Activated T-cell treated with anti-CD3 and anti-CD28 coated beads, Interleukin-2, amount 50 U/mL, for 72 hours (primary cell): ENCODE measurements at regions not wholly inside any gene's neighbourhood (a gene's known extent, or its start where the extent isn't known, plus 50 kb on each side); places are given as distances from the start of the nearest gene placed in this dataset.

Experiments used
- ATAC-seq, 2 donors: fragments of 150-1000 bp; cut with Tn5 transposase; replicated peaks in 1 of 2; 2 replicates each; pipeline ENCODE4 v1.10.0; 2021; ENCODE audit warnings: moderate library complexity in 2 of 2, mild to moderate bottlenecking in 1 of 2
- DNase-seq, 2 donors: peaks; one replicate each; pipeline ENCODE4 v3.0.0; 2021 to 2022; ENCODE audit warnings: mixed read lengths in 1 of 2
- H3K27ac Mint-ChIP-seq: one replicate; pipeline ENCODE4 v1.8.0; 2022; ENCODE audit warnings: mild to moderate bottlenecking, moderate library complexity, mixed read lengths
- H3K27me3 Mint-ChIP-seq: one replicate; pipeline ENCODE4 v1.8.0; 2022; ENCODE audit warnings: low read depth, mixed read lengths
- H3K36me3 Mint-ChIP-seq, 2 donors: one replicate each; pipeline ENCODE4 v1.8.0; 2022; ENCODE audit warnings: mixed read lengths in 2 of 2, mild to moderate bottlenecking in 1 of 2; ENCODE audit not compliant: insufficient read depth in 2 of 2
- H3K4me1 Mint-ChIP-seq: one replicate; pipeline ENCODE4 v1.8.0; 2022; ENCODE audit warnings: low read depth, mixed read lengths
- H3K4me3 Mint-ChIP-seq, 2 donors: one replicate each; pipeline ENCODE4 v1.8.0; 2022; ENCODE audit warnings: mild to moderate bottlenecking in 2 of 2, mixed read lengths in 2 of 2, moderate library complexity in 2 of 2
- H3K9me3 Mint-ChIP-seq, 2 donors: one replicate each; pipeline ENCODE4 v1.8.0; 2022; ENCODE audit warnings: mixed read lengths in 2 of 2

DNA sequence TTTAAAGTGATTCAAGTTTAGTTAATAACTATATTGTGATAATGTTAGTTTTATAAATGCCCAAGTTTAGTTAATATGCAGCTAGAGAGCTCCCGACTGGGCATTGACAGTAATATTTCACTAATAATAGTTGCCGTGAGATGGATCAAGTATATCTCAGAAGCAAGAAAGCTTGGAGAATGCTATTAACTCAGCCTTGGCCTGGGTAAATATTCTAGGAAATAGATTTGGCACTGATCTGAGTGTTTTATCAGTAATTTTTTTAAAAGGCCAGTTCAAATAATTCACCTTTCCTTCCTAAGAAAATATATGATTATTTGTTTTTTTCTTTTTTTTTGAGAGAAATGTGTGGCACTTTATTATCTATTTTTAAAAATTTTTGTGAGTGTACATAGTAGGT is 305.3 kb downstream of the CSNK1G3 start:
- H3K27ac Mint-ChIP-seq = no peak overlapping the region
- DNase-seq = no peak
- ATAC-seq = no peak
- H3K4me3 Mint-ChIP-seq = no peak overlapping the region
- no peaks in the 10 kb centered on the region for H3K36me3 Mint-ChIP-seq
- H3K4me1 Mint-ChIP-seq = no peaks in the 10 kb centered on the region
- H3K9me3 Mint-ChIP-seq = peaks cover under 1 to 2% of the 10 kb centered on the region in 2 donors
- no peaks in the 10 kb centered on the region for H3K27me3 Mint-ChIP-seq

DNA sequence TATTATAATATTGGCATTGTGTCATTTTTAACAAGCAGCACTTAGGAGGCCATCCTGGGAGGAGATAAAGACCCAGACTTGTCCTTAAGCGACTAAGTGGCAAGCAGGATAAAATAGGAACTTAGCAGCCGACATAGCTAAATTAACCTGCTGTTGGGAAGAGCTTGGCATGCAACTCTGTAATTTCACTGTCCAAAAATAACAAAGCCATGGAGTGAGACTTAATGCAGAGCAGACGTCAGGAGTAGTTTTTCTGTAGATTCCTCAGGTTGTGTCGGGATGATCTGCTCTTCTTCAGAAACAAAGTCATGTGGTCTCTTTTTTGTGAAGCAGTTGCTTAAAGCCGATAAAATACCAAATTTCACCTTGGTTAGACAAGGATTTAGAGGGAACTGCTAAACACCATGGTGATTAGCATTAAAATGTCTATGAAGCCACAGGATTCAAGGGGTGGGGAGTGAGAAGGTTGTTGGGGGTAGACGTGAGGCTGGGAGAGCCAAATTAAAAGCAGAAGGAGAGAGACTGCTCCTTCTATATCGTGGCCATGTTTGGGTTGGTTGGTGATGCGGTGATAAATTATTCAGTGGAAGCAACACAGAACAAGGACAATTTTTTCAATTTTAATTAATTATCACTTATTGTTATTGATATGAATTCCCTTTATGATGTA is 303.0 kb downstream of the CSNK1G3 start:
- no peak overlapping the region for H3K27ac Mint-ChIP-seq

DNA sequence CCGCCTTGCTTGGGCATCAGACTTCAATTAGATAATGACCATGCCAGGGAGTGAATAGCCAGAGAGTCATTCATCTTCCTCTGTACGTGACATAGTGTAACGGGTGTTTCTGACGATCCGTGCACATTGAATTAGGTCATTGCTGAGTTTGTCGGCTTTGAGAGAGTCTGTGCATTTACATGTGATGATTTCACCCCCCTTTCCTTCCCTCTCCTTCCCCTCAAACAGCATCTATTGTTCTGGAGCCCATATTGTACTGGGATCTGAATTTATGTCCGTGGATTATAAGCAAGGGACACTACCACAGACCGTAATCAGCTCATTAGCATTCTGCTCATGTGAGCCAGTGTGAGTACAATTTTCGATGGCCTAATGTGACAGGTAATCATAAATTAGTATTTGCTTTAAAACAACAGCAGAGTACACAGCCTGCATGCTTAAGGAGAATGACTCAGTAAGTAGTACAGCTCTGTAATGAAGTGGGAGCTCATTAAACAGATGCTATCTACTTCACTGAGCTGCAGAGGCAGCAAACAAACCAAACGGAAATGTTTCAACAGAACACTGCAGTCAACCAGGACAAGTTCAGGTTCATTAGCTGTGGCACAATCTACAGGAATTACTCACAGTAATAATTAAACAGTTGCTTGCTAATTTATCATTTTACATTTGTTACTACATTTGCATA is 302.1 kb downstream of the CSNK1G3 start:
- no peaks in the 10 kb centered on the region for H3K4me1 Mint-ChIP-seq
- no peak overlapping the region for H3K27ac Mint-ChIP-seq
- no peak overlapping the region for H3K4me3 Mint-ChIP-seq
- no peak for ATAC-seq
- no peaks in the 10 kb centered on the region for H3K36me3 Mint-ChIP-seq
- H3K27me3 Mint-ChIP-seq = no peaks in the 10 kb centered on the region
- no peak for DNase-seq
- no peaks in the 10 kb centered on the region for H3K9me3 Mint-ChIP-seq

More for the DNA sequence above, 303.0 kb downstream of the CSNK1G3 start:
- H3K36me3 Mint-ChIP-seq = no peaks in the 10 kb centered on the region
- DNase-seq (no peak), ATAC-seq (no peak)
- no peaks in the 10 kb centered on the region for H3K27me3 Mint-ChIP-seq
- H3K4me1 Mint-ChIP-seq = no peaks in the 10 kb centered on the region
- H3K4me3 Mint-ChIP-seq = no peak overlapping the region
- no peaks in the 10 kb centered on the region for H3K9me3 Mint-ChIP-seq

DNA sequence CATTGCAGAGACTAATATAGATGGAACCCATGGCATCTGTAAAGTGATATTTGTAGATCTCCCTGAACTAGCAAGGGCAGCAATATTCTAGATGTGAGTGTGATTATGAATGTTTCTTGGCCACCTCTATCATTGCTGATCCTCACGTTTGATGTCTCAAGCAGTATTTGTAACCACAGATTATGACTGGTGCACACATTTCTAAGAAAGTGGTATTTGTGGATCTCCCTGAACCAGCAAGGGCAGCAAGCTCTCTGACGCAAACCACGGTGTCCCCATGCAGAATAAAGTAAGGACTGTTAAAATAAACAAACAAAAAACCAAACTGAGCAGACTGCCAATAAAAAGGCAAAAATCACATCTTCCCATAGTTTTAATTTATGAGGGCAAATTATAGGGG is 301.3 kb downstream of the CSNK1G3 start:
- ATAC-seq = no peak
- no peaks in the 10 kb centered on the region for H3K36me3 Mint-ChIP-seq
- H3K4me3 Mint-ChIP-seq = no peak overlapping the region
- no peak for DNase-seq
- no peaks in the 10 kb centered on the region for H3K27me3 Mint-ChIP-seq
- H3K9me3 Mint-ChIP-seq = no peaks in the 10 kb centered on the region
- no peak overlapping the region for H3K27ac Mint-ChIP-seq
- no peaks in the 10 kb centered on the region for H3K4me1 Mint-ChIP-seq

DNA sequence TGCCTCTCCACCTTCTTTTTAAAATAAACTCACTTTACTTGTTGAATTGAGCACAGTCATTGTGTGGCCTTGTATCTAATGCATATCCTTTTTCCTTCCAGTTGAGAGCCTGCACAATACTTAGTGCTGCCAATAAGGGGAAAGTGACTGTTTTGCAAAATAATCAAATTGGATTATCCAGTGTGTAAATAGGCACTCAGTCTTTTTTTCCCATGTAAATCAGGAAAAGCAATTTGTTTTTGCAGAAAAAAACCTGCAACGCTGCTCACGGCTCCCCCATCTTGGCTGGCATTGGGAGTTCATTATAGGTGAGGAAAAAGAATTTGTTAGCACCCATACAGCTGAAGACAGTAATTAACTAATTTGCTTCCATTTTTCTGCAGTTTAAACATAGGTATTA is 299.9 kb downstream of the CSNK1G3 start:
- ATAC-seq = no peak
- Mint-ChIP-seq H3K27me3 (no peaks in the 10 kb centered on the region), H3K4me3 (no peak overlapping the region), H3K9me3 (no peaks in the 10 kb centered on the region), H3K36me3 (no peaks in the 10 kb centered on the region), H3K4me1 (no peaks in the 10 kb centered on the region), H3K27ac (no peak overlapping the region)
- DNase-seq = no peak

DNA sequence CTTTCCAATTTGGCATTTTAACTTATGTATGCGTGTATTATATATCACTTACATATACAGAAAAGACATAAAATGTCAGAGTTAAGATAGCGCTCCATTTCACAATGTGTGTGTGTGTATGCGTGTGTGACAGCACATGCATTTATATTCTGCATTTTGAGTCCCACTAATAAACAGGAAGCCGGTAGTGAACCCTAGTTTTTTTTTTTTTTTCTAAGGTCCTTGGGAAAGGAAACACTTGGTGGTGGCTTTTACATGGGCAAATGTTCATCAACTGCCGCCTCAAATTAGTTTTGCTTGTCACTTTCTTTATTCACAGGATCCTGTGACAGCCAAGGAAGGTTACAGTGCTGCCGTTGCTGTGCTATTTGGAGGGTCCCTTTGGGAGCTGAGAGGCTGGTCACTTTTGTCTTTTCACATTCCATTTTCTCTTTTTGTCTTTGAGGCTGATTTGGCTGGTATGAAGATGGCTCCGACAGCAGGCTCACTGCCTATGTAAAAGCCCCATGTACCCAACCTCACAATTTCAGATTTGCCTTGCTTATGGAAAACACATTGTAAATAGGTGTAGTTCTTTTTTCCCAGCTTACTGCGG is 298.9 kb downstream of the CSNK1G3 start:
- ATAC-seq (no peak), DNase-seq (no peak)
- H3K4me3 Mint-ChIP-seq = no peak overlapping the region
- no peaks in the 10 kb centered on the region for H3K27me3 Mint-ChIP-seq
- H3K4me1 Mint-ChIP-seq = no peaks in the 10 kb centered on the region
- no peaks in the 10 kb centered on the region for H3K9me3 Mint-ChIP-seq
- H3K27ac Mint-ChIP-seq = no peak overlapping the region
- H3K36me3 Mint-ChIP-seq = no peaks in the 10 kb centered on the region

DNA sequence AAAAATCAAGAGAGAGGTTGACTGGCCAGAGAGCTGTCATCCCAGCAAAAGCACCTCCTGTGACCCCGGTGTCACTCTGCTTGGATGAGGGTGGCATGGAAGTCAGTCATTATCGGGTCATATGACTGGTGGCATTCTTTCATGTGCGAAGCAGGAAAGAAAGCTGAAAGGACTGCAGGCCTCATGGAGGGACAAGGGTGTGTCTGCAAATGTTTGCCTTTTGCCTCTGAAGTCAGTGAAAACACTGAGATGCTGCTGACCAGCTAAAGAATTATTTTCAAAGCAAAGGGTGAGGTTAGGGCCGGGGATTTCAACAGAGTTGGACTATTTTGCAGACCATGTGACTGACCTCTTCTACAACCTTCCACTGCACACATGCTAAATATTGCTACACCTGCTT is 298.3 kb downstream of the CSNK1G3 start:
- Mint-ChIP-seq H3K27ac (no peak overlapping the region), H3K4me3 (no peak overlapping the region), H3K36me3 (no peaks in the 10 kb centered on the region), H3K27me3 (no peaks in the 10 kb centered on the region), H3K9me3 (no peaks in the 10 kb centered on the region), H3K4me1 (no peaks in the 10 kb centered on the region)
- DNase-seq (no peak), ATAC-seq (no peak)

DNA sequence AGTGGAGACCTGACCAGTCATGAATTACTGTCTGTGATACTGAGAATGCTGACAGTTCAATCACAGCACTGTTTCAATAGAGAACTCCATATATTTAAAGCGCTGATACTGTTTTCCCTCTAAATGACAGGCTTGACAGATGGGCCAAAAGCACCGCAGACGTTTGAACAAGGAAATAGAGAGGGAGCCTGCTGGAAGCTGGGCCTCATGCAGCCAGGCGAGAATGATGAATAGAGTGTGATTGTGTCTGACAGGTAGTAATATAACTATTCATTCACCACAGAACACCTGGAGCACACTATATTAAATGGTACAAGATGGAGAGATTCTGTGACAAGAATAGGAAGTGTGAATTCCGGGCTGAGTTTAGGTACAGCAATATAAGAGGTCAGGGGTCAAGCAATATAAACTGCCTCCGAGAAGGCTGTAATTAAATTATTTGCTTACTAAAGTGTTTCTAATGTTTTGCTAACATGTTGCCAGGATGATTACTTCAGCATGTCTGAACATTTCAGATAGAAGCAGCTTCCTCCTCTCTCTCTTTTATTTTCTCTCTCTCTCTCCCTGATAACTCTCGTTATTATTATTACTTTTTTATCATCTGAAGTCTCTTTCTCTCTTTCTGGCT is 297.7 kb downstream of the CSNK1G3 start:
- ATAC-seq (no peak), DNase-seq (no peak)
- H3K27me3 Mint-ChIP-seq = no peaks in the 10 kb centered on the region
- H3K9me3 Mint-ChIP-seq = no peaks in the 10 kb centered on the region
- H3K4me1 Mint-ChIP-seq = no peaks in the 10 kb centered on the region
- no peak overlapping the region for H3K4me3 Mint-ChIP-seq
- H3K36me3 Mint-ChIP-seq = no peaks in the 10 kb centered on the region
- H3K27ac Mint-ChIP-seq = no peak overlapping the region

DNA sequence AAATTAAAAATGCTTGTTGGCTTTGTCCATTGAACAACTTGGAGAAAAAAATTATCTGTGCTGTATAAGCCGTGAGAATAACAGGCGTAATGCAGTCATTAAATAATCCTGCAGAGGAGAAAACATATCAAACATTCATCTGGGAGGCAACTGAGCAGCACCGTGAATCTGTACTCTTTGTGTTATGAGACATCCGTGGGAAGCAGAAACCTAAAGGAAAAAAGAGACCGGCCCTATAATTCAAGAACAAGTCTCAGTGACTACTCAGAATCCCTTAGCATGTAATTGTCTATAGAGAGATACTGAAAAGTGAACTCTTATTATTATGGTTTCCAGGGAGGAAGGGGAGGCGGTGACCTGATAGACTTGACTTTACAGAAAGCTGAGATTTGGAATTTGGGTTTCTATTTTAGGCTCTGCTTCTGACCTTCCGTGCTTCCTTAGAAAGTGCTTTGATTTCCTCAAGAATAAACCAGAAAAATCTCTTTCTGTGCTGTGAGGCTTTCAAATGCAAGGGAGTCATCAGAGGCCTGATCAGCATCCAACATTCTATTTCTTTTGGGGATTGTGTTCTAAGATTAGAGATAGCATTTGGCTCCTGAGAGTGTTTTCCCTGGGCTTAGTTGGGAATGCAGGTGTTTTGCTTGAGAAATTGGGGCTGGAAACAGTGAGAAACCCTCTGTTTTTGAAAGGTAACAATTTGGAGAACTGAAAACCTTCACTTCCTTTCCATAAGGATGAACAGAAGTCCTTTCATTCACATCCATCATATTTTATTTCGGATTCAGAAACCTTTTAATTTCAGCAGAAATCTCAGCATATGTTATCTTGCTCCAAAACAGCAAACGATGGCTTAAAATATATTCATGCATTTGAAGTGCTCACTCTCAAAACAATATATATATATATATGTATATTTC is 296.7 kb downstream of the CSNK1G3 start:
- ATAC-seq = no peak
- H3K4me3 Mint-ChIP-seq = no peak overlapping the region

DNA sequence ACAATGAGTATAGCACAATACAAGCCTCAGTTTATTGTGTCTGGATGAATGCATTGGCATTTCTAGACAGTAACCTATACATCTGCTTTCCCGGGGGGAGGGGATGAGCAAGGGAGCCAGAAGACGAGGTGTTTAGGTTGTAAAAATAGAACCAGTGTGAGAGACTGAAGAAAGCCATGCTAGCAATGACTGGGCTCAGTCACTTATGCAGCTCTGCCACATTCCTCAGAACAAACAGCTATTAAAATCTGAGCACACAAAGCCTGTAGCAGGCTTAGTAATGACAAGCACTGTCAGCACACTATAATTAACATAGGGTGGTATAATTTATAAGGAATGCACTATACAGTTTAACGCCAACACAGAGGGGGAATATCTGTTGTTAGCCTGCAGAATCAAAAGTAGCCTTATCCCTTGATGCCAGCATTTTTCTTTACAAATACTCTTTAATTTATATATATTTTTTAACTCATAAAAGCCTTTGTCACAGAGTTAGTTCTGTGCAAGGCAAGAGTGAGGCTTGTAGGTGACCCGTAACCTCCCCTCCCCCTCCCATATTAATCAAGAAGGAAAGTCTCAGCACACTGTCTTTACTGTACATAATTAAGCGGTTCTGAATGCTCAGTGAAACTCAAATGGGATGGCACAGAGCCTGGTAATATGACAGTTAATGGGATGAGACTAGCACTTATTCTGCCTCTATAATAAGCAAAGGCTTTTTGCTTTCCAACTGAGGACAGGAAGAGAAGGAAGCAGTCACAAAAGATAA is 295.4 kb downstream of the CSNK1G3 start:
- ATAC-seq (no peak), DNase-seq (no peak)
- no peaks in the 10 kb centered on the region for H3K27me3 Mint-ChIP-seq
- H3K9me3 Mint-ChIP-seq = no peaks in the 10 kb centered on the region
- H3K36me3 Mint-ChIP-seq = no peaks in the 10 kb centered on the region
- H3K27ac Mint-ChIP-seq = no peak overlapping the region
- no peaks in the 10 kb centered on the region for H3K4me1 Mint-ChIP-seq
- no peak overlapping the region for H3K4me3 Mint-ChIP-seq

More for the DNA sequence above, 296.7 kb downstream of the CSNK1G3 start:
- H3K36me3 Mint-ChIP-seq = no peaks in the 10 kb centered on the region
- no peaks in the 10 kb centered on the region for H3K4me1 Mint-ChIP-seq
- H3K27me3 Mint-ChIP-seq = no peaks in the 10 kb centered on the region
- no peak overlapping the region for H3K27ac Mint-ChIP-seq
- H3K9me3 Mint-ChIP-seq = no peaks in the 10 kb centered on the region
- no peak for DNase-seq

DNA sequence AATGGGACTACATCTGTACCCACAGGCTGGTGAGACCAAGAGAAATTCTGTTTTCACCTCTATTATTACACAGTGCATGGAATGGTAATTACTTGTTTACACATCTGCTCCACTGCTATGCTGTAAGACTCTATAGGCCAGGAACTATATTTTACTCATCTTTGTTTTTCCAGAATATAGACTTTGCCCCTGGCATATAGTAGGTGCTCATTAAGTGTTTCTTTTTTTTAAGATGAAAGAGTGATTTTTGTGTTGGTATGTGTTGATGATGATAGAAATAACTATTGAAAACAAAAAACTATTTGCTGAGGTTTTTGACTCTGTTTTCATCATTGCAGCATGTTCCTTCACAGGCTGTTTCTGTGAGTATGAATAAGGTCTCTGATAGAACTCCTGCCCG is 294.7 kb downstream of the CSNK1G3 start:
- H3K27me3 Mint-ChIP-seq = no peaks in the 10 kb centered on the region
- DNase-seq (no peak), ATAC-seq (no peak)
- no peaks in the 10 kb centered on the region for H3K4me1 Mint-ChIP-seq
- no peak overlapping the region for H3K27ac Mint-ChIP-seq
- no peaks in the 10 kb centered on the region for H3K9me3 Mint-ChIP-seq
- H3K4me3 Mint-ChIP-seq = no peak overlapping the region
- H3K36me3 Mint-ChIP-seq = no peaks in the 10 kb centered on the region

DNA sequence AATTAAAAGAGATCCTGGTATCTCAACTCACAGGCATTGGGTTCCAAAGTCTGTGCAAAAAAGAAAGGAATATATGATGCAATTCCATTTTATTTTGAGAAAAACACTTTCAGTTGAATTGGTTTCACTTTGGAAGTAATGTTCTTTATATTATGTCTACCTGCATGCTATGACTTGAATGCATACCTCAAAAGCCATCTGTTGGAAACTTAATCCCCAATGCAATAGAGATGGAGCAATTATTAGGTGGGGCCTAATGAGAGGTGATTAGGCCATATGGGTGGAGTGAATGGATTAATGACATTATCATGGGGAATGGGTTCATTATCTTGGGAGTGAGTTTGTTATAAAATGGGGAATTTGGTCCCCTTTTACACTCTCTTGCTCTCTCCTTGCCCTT is 293.3 kb downstream of the CSNK1G3 start:
- no peak for DNase-seq
- no peaks in the 10 kb centered on the region for H3K9me3 Mint-ChIP-seq
- H3K4me3 Mint-ChIP-seq = no peak overlapping the region
- no peak for ATAC-seq
- no peaks in the 10 kb centered on the region for H3K4me1 Mint-ChIP-seq
- H3K27me3 Mint-ChIP-seq = no peaks in the 10 kb centered on the region
- no peaks in the 10 kb centered on the region for H3K36me3 Mint-ChIP-seq
- no peak overlapping the region for H3K27ac Mint-ChIP-seq
